ENCODE measurements at regions not wholly inside any gene's neighbourhood (a gene's known extent, or its start where the extent isn't known, plus 50 kb on each side); places are given as distances from the start of the nearest gene placed in this dataset.

- no peak for DNase-seq
- Histone ChIP-seq H3K4me1 (no peaks in the 10 kb centered on the region), H3K36me3 (no peaks in the 10 kb centered on the region), H3K9me3 (no peaks in the 10 kb centered on the region), H3K4me3 (no peak overlapping the region), H3K27ac (no peak overlapping the region), H3K27me3 (no peaks in the 10 kb centered on the region)
- in situ Hi-C loops (cut with MboI; ENCODE audit: low pct_ligation_motif_present in 1 of 4, low pct_unique_long_range_greater_than_20kb in 1 of 4, low sequenced_read_pairs in 3 of 4) (no loop called here), intact Hi-C loops (cut with DNase I; ENCODE audit: low total_unique reads) (no loop called here)
- TF ChIP-seq, protein P1, sequence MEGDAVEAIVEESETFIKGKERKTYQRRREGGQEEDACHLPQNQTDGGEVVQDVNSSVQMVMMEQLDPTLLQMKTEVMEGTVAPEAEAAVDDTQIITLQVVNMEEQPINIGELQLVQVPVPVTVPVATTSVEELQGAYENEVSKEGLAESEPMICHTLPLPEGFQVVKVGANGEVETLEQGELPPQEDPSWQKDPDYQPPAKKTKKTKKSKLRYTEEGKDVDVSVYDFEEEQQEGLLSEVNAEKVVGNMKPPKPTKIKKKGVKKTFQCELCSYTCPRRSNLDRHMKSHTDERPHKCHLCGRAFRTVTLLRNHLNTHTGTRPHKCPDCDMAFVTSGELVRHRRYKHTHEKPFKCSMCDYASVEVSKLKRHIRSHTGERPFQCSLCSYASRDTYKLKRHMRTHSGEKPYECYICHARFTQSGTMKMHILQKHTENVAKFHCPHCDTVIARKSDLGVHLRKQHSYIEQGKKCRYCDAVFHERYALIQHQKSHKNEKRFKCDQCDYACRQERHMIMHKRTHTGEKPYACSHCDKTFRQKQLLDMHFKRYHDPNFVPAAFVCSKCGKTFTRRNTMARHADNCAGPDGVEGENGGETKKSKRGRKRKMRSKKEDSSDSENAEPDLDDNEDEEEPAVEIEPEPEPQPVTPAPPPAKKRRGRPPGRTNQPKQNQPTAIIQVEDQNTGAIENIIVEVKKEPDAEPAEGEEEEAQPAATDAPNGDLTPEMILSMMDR (IDR thresholded peaks at IDR 0.05): no peak
- TF ChIP-seq POLR2A (IDR thresholded peaks at IDR 0.05): no peak
- TF ChIP-seq EP300 (IDR thresholded peaks at IDR 0.05; ENCODE audit: low read depth): no peak
- no peak for TF ChIP-seq POLR2AphosphoS5 (IDR thresholded peaks at IDR 0.05)
These were observed 77.3 kb upstream of the TSPAN2 start for GRCh38 chr1:115166531-115167091.

DNA sequence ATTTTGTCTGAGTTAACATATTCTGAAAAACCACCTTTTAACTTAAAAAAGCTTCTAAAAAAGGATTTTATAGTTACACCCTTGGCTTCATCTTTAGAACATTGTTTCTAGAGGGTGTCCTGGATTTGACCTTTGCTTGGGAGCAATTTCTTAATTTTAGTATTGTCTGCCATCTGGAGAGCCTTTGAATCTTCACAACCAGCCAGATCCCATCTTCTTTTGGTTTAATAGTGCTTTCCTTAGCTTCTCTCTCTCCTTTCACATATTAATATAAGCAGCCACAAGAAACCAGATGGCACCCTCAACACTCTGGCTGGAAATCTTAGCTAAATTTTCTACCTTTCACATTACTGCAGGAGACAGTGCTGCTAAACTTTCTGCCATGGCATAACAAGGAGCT is 76.5 kb upstream of the TSPAN2 start:
- TF ChIP-seq, protein P1 (IDR thresholded peaks at IDR 0.05): no peak
- TF ChIP-seq EP300 (IDR thresholded peaks at IDR 0.05; ENCODE audit: low read depth): no peak
- H3K27me3 ChIP-seq: no peaks in the 10 kb centered on the region

GRCh38 chr1:115164940-115165705 is 75.8 kb upstream of the TSPAN2 start:
- H3K36me3 ChIP-seq: no peaks in the 10 kb centered on the region
- H3K27me3 ChIP-seq: no peaks in the 10 kb centered on the region
- intact Hi-C loops (cut with DNase I; ENCODE audit: low total_unique reads) (no loop called here), in situ Hi-C loops (cut with MboI; ENCODE audit: low pct_ligation_motif_present in 1 of 4, low pct_unique_long_range_greater_than_20kb in 1 of 4, low sequenced_read_pairs in 3 of 4) (no loop called here)
- no peak overlapping the region for H3K4me3 ChIP-seq
- H3K4me1 ChIP-seq: no peaks in the 10 kb centered on the region
- DNase-seq: no peak
- 76 to 85% methylated on average over 6 of the region's 6 CpGs for WGBS, 2 donors (ENCODE audit: low coverage in 1 of 2)
- no peak for TF ChIP-seq POLR2A (IDR thresholded peaks at IDR 0.05)
- no peaks in the 10 kb centered on the region for H3K9me3 ChIP-seq
- no peak overlapping the region for H3K27ac ChIP-seq

More for the DNA sequence above, 76.5 kb upstream of the TSPAN2 start:
- Histone ChIP-seq H3K36me3 (no peaks in the 10 kb centered on the region), H3K4me3 (no peak overlapping the region), H3K4me1 (no peaks in the 10 kb centered on the region), H3K27ac (no peak overlapping the region), H3K9me3 (no peaks in the 10 kb centered on the region)
- DNase-seq: no peak
- in situ Hi-C loops (cut with MboI; ENCODE audit: low pct_ligation_motif_present in 1 of 4, low pct_unique_long_range_greater_than_20kb in 1 of 4, low sequenced_read_pairs in 3 of 4): no loop called here
- intact Hi-C loops (cut with DNase I; ENCODE audit: low total_unique reads): no loop called here

GRCh38 chr1:115164484-115164883 is 75.2 kb upstream of the TSPAN2 start:
- 61 to 75% methylated on average over 1 of the region's 1 CpG for WGBS, 2 donors (ENCODE audit: low coverage in 1 of 2)
- Histone ChIP-seq H3K27ac (no peak overlapping the region), H3K36me3 (no peaks in the 10 kb centered on the region), H3K27me3 (no peaks in the 10 kb centered on the region), H3K9me3 (no peaks in the 10 kb centered on the region), H3K4me3 (no peak overlapping the region), H3K4me1 (no peaks in the 10 kb centered on the region)
- in situ Hi-C loops (cut with MboI; ENCODE audit: low pct_ligation_motif_present in 1 of 4, low pct_unique_long_range_greater_than_20kb in 1 of 4, low sequenced_read_pairs in 3 of 4): no loop called here
- TF ChIP-seq EP300 (IDR thresholded peaks at IDR 0.05; ENCODE audit: low read depth): no peak
- TF ChIP-seq, protein P1 (IDR thresholded peaks at IDR 0.05): no peak
- TF ChIP-seq POLR2A (IDR thresholded peaks at IDR 0.05): no peak
- no peak for TF ChIP-seq POLR2AphosphoS5 (IDR thresholded peaks at IDR 0.05)
- no peak for DNase-seq
- intact Hi-C loops (cut with DNase I; ENCODE audit: low total_unique reads): no loop called here

GRCh38 chr1:115160728-115161127 is 71.4 kb upstream of the TSPAN2 start:
- Histone ChIP-seq H3K27me3 (no peaks in the 10 kb centered on the region), H3K36me3 (no peaks in the 10 kb centered on the region), H3K4me3 (no peak overlapping the region), H3K4me1 (peaks cover 0 to 7% (median 0%) of the 10 kb centered on the region in 4 donors), H3K9me3 (no peaks in the 10 kb centered on the region), H3K27ac (no peak overlapping the region)
- TF ChIP-seq, protein P1 (IDR thresholded peaks at IDR 0.05): no peak
- no peak for TF ChIP-seq POLR2A (IDR thresholded peaks at IDR 0.05)
- in situ Hi-C loops (cut with MboI; ENCODE audit: low pct_ligation_motif_present in 1 of 4, low pct_unique_long_range_greater_than_20kb in 1 of 4, low sequenced_read_pairs in 3 of 4): no loop called here
- intact Hi-C loops (cut with DNase I; ENCODE audit: low total_unique reads): no loop called here
- DNase-seq: no peak
